Astrocyte of the cerebellum (primary cell): ENCODE measurements at regions not wholly inside any gene's neighbourhood (a gene's known extent, or its start where the extent isn't known, plus 50 kb on each side); places are given as distances from the start of the nearest gene placed in this dataset.
"Not testable (repeated sequence)": the region's sequence is repeated elsewhere in the genome, so short reads cannot be mapped to it uniquely, and the experiment has no call there.

ENCODE experiments used
- DNase-seq: peaks from one replicate; pipeline ENCODE4 v3.0.0-alpha.2; 2011; ENCODE audit warnings: low read depth
- H3K4me3 ChIP-seq: 2 replicates; pipeline ENCODE4 v1.5.1; 2011; ENCODE audit warnings: mild to moderate bottlenecking, low read depth, low read length, moderate library complexity
- in situ Hi-C: cut with HindIII; loops from 2 replicates; pipeline ENCODE4 v1.10.0; 2017; ENCODE audit warnings: low sequenced_read_pairs
- TF ChIP-seq, protein P1 (sequence below): IDR thresholded peaks from 2 replicates; pipeline ENCODE4 v1.5.1; 2012; ENCODE audit warnings: low read length, low read depth, moderate library complexity, mild to moderate bottlenecking; ENCODE audit errors: missing control alignments

DNA sequence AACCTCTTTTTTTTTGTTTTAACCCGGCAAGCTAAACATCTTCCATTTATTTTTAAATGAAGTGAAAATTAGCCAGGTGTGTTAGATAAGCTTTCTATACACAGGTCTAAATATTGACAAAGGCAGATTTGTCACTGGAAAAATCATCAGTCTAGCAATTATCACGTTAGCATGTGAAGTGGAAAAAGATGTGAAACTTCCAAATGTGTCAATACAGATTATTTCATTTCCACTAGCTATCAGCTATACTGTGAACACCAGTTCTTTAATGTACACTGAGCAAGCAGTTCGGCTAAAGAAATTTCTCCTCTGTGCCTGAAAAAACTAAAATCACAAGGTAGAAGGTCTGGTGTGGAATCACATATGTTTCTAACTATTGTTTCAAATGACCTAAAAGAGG is 96.6 kb upstream of the G2E3 start:
- TF ChIP-seq, protein P1, sequence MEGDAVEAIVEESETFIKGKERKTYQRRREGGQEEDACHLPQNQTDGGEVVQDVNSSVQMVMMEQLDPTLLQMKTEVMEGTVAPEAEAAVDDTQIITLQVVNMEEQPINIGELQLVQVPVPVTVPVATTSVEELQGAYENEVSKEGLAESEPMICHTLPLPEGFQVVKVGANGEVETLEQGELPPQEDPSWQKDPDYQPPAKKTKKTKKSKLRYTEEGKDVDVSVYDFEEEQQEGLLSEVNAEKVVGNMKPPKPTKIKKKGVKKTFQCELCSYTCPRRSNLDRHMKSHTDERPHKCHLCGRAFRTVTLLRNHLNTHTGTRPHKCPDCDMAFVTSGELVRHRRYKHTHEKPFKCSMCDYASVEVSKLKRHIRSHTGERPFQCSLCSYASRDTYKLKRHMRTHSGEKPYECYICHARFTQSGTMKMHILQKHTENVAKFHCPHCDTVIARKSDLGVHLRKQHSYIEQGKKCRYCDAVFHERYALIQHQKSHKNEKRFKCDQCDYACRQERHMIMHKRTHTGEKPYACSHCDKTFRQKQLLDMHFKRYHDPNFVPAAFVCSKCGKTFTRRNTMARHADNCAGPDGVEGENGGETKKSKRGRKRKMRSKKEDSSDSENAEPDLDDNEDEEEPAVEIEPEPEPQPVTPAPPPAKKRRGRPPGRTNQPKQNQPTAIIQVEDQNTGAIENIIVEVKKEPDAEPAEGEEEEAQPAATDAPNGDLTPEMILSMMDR: no peak
- no peak overlapping the region for H3K4me3 ChIP-seq
- in situ Hi-C loops: no loop called here
- no peak for DNase-seq

DNA sequence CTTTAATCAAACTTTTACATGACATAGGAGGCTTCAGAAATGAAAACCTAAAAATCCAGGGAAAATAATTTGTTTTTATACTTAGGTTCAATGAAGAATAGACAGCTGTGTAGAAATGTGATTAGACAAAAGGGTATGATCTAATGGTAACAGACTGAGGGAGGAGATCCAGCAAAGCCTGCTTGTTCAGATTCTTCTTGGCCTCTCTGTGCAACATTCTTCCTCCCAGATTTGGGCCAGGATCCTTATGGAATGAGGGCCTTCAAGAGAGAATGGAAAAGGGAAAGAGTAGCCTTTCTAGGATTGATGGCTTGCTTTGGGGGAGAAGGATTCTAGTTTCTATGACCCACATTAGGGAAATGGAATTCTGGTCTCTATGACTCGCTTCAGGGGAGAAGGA is 94.5 kb upstream of the G2E3 start:
- TF ChIP-seq, protein P1: no peak
- in situ Hi-C loops: no loop called here

DNA sequence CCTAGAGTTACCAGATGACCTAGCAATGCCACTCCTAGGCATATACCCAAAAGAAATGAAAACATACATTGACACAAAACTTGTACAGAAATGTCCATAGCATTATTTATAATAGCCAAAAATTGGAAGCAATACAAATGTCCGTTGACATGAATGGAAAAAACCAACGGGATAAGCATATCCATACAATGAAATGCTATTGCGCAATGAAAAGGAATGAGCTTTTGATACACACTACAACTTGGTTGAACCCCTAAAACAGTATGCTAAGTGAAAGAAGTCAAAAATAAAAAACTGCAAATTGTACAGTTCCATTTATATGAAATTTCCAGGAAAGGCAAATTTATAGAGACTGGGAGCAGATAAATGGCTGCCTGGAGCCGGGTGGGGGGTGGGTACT is 90.6 kb upstream of the G2E3 start:
- DNase-seq: no peak
- TF ChIP-seq, protein P1: no peak
- no peak overlapping the region for H3K4me3 ChIP-seq
- in situ Hi-C loops: no loop called here

More for the DNA sequence above, 94.5 kb upstream of the G2E3 start:
- H3K4me3 ChIP-seq: no peak overlapping the region
- no peak for DNase-seq

DNA sequence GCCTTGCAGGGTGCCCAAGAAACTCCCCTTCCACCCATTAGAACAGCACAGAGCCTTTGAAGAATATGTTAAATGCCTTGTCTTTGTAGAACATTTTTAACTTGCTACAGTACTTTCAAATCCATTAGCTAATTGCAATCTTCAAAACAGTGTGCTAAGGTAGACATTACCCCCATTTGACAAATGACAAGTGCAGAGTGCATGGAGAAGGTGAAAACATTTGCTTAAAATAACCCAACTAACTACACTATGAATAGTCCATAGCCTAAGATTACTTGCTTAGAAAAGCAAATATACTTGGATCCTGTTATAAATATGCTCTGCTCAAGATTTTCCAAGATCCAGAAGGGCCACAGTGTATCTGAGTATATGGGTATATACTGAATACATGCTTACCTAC is 87.0 kb upstream of the G2E3 start:
- in situ Hi-C loops: no loop called here
- H3K4me3 ChIP-seq: no peak overlapping the region
- TF ChIP-seq, protein P1: no peak
- DNase-seq: no peak

DNA sequence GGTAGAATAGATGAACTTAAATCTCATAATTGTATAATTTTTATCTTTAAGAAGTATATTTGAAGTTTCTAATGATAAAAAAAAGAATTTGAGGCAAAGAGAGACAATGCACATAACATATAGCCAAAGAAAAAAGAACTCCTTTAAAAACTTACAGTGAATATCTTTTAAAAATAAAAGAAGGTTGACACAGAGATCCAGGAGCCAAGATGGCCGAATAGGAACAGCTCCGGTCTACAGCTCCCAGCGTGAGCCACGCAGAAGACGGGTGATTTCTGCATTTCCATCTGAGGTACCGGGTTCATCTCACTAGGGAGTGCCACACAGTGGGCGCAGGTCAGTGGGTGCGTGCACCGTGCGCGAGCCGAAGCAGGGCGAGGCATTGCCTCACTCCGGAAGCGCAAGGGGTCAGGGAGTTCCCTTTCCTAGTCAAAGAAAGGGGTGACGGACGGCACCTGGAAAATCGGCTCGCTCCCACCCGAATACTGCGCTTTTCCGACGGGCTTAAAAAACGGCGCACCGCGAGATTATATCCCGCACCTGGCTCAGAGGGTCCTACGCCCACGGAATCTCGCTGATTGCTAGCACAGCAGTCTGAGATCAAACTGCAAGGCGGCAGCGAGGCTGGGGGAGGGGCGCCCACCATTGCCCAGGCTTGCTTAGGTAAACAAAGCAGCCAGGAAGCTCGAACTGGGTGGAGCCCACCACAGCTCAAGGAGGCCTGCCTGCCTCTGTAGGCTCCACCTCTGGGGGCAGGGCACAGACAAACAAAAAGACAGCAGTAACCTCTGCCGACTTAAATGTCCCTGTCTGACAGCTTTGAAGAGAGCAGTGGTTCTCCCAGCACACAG is 84.9 kb upstream of the G2E3 start:
- in situ Hi-C loops, H3K4me3 ChIP-seq, DNase-seq: not testable (repeated sequence)

DNA sequence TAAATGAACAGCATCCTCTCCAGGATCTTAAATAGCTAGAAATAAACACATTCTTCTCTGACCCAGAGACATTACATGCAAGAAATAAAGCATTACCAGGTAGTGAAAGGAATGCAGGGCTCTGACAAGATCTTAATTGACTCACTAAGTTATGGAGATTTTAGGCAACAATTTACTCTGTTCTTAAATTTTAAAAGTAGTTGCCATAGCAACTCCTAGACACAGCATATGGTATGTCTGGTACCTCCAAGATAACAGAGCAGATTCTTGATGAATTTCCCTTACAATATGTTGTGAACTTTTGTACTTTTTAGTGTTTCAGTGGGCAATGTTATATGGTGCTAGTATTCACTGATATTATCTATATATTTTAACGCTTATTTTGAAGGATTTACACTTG is 76.7 kb upstream of the G2E3 start:
- in situ Hi-C loops: no loop called here
- TF ChIP-seq, protein P1: no peak
- DNase-seq: no peak
- H3K4me3 ChIP-seq: no peak overlapping the region

DNA sequence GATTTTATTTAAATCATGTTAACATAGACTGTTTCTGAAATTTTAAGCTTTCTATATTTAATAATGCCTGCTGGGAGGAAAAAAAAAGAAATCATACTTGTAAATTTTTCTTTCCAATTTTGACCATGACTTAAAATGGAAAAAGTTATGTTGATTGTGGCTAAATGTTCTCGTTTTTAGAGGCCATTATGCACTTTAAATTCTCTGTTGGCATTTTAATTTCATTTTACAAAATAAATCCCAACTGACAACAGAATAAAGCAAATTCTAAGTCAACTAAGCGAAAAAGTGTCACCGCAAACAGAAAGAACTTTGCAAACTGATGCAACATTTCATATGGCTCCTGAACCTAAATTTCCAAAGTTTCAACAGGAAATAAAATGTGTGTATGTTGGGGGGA is 74.8 kb upstream of the G2E3 start:
- TF ChIP-seq, protein P1: no peak
- H3K4me3 ChIP-seq: no peak overlapping the region
- DNase-seq: no peak
- in situ Hi-C loops: no loop called here
